Activated CD4-positive, alpha-beta T cell treated with anti-CD3 and anti-CD28 coated beads, Interleukin-2, Interleukin-4, amounts not matched to agents 100 ng/mL and 50 ng/mL, durations not matched to agents 16 hours and 8 hours (primary cell): ENCODE measurements at regions not wholly inside any gene's neighbourhood (a gene's known extent, or its start where the extent isn't known, plus 50 kb on each side); places are given as distances from the start of the nearest gene placed in this dataset.

Experiments used
- DNase-seq: peaks from one replicate; pipeline ENCODE4 v3.0.0-alpha.2; 2020; ENCODE audit warnings: low spot score

DNA sequence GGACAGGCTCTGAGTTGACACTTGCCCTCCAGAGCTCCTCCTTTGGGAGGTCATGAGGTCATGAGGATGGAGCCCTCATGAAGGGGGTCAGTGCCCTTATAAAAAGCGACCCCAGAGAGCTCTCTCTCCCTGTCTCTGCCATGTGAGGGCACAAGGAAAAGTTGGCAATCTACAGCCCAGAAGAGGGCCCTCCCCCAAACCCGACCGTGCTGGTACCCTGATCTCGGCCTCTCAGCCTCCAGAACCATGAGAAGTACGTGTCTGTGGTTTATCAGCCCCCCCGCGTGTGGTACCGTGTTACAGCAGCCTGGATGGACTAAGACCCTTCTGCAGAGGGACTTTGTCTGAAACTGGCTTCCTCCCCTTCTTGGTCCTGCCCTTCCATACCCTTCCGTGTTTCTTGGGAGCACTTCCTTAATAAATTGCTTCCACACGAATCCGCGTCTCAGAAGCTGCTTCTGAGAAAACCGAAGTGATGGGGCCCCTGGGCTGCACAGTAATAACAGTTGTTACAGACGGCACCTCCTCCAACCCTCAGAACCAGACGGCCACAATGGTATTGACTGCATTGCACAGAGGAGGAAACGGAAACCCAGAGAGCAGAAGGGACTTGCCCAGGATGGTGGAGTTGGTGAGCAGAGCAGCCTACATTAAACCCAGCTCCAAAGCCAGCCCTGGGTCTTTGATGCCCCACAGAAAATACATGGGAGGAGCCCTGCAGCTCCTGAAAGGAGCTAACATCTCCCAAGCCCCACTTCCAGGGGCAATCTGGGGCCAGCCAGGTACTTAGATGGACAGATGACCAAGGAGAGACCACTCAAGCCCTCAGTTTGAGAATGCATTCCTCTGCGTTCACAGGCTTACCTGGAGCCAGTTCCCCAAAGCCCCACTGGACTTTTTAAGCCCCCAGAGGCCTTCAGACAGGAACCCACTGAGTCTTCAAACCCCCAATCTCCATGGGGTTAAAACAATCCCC, 242.7 kb downstream of the BCOR start:
- DNase-seq = peak; percentile 95

DNA sequence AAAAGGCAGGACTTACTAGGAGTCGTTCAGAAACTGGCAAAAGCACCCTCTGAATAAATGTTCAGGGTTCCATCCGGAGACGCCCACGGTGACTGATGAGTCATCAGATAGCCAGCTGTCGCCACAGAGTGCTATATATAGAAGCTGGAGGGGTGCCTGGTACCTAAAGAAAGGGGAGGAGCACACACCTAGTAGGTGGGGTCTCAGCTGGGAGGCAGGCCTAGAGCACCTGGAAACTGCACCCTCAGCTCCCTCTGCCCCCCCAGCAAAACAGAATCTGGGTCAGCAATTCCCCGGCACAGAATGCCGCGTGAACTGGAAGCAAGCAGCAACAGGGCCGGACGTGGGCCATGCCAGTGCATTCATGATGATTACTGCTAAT, 242.0 kb downstream of the BCOR start:
- peak; percentile 91 for DNase-seq

DNA sequence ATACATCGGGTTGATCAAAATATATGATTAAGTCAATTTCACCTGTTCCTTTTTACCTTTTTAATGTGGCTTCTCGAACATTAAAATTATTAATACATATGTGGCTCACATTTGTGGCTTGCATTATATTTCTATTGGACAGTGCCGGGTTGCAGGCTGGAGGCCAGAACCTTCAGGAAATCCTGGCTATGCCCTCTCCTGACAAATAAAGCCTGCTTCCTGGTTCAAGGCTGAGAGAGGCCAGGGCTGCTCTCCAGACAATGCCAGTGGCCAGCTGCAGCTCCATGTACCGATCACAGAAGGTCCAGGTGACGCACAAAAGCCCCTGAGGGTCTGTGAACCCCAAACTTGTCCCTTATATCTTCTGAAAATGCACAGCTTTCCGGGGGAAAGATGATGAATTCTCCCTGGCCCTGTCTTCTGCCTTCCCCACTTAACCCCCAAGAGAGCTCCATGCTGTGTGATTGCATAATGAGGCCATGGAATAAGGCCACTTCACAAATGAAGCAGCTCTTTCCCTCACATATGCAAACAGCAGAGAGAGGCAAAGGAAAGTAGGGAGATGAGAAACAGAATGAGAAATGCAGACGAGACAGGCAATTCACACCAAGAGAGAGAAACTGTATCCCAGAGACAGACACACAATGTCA, 241.2 kb downstream of the BCOR start:
- DNase-seq = no peak

DNA sequence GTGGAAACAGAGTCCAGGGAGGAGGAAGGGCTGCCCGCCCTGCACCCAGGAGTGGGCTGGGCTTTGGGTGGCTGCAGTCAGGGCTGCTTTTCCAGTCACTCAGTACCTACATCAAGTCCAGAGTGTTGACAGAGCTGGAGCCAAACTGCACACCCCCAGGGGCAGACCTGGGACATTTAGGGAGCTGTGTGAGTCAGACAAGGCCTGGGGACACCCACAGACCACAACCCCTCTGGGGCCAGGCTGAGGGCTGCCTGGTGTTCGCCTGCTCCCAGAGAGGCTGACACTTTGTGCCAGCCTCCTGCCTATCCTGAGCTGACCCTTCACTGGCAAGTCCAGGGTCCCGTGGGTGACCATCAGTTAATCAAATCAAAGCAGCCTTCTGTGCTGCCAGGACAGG, 240.0 kb downstream of the BCOR start:
- peak; percentile 63 for DNase-seq

DNA sequence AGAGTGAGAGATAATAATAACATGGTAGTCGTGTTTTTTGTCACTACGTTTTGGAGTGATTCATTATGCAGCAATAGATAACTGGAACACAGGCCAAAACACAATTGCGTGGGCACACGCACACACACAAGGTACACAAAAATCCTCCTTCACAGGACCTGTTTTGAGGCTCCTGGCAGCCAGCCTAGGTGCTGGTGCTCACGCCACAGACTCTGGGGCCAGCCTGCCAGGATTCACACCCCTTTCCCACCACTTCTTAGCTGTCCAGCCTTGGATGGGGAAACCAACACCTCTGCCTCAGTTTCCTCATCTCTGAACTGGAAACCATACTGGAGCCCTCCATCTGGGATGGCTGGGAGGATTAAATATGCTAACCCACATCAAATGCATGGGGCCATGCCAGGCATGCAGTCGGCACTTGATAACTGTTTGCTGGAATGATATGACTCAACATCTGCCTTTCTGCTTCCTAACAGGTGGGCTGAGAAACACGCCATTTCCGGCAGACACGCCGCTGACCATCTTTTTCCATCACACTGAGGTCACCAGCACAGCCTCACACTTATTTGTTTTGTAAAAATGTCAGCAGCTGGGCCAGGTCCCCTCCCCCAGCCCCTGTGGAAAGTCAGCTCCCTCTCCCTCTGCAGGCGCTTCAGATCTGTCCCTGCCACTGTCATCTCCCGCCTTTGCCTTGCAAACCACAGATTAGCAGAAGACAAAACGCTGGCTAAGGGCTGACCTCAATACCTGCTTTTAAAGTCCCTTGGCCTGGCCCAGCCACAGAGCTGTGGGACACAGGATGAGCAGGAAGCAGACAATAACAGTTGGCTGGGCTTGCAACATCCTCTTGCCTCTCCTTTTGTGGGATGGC, 237.5 kb downstream of the BCOR start:
- peak; percentile 97 for DNase-seq

DNA sequence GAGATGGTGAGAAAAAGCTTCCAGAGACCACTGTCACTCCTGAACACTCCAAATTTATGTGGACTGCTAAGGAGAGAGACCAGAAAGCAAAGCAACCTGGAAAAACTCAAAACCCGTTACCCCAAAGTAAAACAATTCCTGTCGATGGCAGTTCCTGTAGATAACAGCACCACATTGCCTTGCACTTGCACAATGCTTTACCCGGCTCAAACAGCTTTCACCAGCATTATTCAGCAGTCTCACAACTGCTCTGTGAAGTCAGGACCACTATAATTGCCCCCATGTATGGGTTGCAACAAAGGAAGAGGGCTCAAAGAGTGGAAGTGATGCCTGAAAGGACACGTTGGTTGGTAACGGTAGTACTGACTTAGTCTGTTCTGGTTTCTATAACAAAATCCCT, 234.8 kb downstream of the BCOR start:
- no peak for DNase-seq

DNA sequence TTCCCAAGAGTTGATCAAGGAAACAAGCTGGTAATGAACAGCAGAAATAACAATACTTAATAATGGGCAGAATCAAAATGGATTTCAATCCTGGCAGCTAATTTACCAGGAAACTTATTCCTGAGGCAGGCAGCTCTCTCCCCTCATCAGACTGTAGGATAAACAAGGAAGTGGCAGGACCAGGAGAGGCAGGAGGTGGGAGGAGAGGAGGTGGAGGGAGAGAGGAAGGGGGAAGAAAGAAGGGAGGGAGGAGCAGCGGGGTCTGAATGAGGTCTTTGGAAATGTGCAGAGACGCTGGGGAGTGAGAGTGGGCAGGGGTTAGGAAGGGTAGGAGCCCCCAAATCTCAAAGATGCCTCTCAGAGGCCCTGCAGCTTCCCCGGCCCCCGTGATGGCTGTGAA, 231.5 kb downstream of the BCOR start:
- no peak for DNase-seq

DNA sequence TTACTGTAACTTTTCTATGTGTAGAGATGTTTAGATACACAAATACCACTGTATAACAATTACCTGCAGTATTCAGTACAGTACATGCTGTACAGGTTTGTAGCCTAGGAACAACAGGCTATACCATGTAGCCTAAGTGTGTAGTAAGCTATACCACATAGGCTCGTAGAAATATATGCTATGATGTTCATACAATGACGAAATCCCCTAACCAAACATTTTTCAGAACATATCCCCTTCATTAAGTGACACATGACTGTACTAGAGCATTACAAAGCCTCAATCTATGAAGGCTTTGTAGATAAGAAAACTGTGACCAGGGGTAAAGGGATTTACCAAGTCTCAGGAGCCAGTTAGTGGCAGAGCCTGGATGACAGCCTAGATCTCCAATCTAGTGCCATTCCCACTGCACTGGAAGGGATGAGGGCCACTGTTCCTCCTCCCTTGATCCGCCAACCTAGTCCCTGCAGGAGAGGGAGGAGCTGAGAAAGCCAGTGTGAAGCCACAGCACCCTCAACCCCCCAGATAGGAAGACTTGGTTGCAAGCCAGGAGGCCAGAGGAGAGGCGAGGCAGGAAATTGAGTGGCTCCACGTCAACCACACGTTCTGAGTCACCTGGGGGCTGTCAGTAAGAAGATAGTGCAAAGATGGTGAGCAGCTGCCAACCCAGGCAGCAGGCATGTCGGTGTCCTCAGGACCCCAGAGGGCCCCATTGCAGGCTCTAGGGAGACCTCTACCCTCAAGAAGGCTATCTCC, 227.7 kb downstream of the BCOR start:
- peak; percentile 94 for DNase-seq

DNA sequence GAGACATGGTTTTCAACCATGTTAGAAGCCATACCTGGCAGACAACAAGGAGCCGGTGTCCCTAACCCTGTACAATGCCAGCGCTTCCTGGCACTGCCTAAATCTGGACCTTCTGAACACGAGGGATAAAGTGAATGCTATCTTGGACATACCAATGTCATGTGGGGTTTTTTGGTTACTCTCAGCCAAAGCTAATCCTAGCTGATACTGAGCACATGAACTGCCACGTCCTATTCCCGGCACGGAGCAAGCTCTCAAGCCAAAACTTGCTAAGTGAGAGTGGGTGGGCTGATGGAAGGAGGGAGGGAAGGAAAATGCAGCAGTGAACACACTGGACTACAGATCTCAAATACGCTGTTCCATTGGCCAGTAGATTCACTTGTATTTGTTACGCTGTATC, 226.1 kb downstream of the BCOR start:
- DNase-seq = no peak

DNA sequence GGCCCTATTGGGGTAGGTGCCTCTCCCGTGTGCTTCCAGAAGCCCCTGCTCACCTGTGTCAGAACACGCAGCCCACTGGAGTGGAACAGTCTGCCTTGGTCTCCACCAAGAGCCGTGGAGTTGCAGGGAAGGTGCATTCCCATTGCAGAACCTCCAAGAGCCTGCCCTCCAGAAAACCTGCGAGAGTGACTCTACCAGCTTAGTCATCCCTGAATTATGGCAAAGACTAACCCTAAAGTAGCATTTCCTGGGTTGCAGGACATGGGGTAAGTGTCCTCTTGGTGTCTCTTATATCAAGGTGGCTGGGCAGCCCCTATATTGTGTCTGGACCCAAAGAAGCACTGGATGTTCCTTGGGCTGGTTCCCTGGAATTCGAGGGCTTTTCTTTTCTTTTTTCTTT, 224.6 kb downstream of the BCOR start:
- peak; percentile 57 for DNase-seq

DNA sequence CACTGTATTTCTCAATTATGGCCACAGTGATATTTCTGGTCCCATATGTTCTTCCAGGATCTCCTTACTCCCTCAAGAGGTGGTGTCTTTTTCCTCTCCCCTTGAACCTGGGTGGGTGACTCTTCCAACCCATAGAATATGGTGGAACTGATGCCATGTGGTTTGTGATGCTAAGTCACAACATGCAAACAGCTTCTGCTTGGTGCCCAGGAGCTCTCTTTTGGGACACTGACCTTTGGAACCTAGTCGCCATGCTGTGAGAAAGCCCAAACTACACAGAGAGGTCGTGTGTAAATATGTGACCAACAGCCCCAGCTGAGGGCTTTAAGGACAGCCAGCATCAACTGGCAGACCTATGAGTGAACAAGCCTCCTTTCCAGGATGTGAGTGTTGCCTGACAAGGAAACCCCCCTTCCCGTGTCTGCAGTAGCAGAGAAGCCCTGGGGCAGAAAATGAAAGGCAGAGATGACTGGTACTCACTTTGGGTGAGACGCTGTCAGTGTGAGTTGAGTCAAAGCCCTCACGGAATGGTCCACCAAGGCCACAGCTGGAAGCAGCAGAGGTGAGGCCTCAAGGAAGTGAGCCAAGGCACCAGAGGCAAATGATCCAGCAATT, 223.4 kb downstream of the BCOR start:
- DNase-seq = peak; percentile 98

DNA sequence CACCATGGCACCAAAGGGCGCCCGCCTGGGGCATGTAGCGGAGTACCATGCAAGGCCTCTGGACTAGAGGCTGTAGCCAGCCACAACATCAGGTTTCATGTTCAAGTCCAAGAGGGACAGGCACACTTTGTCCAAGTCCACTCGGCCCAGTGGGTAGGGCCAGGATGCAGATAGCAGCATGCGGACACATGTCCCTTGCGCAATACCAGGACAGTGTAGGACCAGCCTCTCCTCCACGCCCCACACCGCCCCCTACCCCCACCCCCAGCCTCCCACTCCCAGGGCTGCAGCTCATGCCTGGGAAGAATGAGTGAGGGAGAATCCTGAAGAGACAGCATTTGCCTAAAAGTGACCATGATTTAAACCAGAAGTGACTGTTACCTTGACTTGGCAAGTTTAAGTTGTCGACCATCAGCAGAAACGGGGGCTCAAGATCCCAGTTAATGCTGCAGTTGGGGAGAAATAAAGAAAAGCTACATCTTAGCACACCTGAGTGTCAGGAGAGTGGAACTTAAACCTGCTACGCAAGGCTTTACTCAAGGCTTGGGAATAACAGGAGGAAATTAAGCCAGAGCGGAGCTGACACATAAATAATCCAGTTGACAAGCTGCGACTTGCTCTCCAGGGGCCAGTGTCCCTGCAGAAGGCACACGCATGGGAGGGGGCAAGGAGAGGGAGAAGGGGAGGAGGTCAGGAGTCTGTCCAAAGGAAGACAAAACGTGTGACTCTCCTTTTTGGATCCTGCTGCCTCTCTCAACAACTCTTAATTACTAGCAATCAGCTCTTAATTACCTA, 221.7 kb downstream of the BCOR start:
- DNase-seq = no peak

DNA sequence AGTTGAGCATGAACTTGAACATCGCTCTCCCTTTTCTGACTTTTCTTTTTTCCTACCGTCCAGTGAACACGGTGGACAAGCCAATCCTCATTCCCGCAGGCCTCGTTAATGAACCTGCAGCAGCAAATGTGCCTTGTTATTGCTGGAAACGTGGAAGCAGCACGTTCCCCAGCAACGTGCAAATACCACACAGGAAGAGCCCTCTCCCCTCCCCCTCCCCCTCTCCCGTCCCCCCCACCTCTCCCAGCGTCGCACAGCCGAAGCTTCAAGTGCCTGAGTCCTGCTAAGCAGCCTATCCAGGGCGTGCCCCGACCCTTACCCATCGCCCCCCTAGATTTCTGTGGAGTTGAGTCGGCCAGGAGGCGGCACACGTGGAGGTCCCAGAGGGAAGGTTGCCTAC, 219.9 kb downstream of the BCOR start:
- DNase-seq = no peak

DNA sequence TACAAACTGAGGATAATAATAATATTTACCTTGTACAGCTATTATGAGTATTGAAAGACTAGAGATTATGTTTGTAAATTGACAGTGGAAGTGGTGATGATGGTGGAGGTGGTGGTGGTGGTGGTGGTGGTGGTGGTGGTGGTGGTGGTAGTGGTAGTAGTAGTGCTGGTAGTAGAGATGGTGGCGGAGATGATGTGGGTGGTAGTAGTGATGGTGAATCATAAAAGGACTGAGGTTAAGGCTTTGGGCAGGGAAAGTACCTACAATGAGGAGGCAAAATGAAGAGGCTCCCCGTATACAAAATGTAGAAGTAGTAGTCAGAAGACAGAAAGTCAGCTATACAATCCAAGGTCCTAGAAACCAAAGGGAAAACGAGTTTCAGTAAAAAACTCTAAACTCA, 214.1 kb downstream of the BCOR start:
- DNase-seq = peak; percentile 87

DNA sequence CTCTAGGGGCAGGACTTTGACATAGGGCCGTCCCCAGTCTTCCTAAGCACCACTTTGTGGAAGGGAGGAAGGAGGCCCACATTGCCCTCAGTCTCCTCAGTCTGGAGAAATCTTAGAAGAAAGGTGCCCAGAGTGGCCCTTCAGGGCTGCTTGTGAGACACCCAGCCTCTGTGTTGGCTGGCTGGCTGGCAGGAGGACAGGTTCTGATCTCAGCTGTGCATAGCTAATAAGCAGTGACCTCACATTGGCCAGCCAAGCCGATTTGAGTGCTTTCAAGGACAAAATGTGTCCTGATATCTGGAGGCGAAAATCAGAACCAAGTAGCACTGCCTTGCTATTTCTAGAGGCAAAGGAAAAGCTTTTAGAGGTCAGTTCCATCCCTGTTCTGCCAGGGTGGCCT, 211.5 kb downstream of the BCOR start:
- no peak for DNase-seq

DNA sequence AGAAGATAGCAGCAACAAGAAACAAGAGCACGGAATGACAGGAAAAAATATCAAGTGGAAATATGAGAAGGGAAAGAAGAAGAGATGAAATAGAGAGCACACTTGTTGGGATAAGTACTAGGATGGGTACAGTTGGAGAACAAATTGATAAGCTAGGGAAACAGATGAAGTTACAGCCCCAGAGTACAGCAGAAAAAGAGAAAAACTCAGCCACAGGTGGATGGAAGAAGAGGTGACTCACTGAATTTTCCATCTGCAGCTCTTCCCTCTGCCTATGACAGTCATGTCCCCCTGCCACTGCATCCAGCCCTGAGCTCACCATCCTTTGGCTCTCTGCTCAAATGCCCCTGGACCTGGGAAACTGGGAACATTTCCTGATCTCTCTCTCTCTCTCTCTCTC, 209.0 kb downstream of the BCOR start:
- no peak for DNase-seq

DNA sequence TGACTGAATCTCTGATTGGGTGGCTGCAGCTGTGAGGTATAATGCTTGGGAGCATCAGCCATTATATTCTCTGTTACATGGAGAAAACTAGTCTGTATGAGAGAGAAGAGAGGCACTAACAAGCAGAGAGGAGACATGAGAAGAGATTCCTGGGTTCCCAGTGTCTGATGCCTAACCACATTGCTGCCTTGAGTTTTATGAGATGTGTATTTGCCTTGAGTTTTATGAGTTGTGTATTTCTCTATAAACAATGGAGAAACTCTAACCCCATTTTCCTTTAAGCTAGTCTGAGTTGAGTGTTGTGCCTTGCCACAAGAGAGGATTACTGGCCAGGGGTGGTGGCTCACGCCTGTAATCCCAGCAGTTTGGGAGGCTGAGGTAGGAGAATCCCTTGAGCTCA, 208.1 kb downstream of the BCOR start:
- no peak for DNase-seq

DNA sequence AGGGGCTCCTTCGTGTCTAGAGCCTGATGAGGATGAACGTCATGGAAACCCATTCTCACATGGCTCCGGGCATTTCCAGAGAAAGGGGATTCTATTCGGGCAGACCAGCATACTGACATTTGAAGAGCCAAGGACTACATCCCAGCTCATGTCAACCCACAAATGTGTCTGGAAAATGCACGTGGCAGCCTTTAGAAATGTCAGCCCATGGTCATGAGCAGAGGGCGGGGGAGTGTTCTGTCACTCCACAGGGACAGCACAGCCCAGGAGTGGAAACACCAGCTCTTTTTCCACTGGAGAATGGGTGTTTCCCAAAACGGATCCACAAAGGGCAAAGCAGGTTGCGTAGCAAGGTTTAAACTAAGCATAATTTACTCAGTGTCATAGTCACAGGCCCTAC, 207.0 kb downstream of the BCOR start:
- DNase-seq = no peak

DNA sequence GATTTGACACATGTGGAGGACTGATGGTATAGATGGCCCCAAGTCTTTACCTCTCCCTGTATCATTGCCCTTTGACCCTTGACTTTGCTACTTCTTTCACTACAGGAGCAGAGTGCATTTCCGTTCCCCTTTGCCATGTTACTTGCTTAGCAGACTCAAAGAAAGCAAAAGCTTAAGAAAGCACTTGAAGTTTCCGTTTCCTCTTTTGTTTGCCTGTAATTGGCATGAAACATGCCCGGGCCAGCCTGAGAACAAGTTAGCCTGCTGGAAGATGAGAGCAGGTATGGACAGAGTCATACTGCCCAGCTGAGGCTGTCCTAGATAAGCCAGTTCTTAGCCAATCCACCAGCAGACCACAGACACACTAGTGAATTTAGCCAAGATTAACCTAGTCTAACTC, 206.0 kb downstream of the BCOR start:
- no peak for DNase-seq
